HCT116 (cell line): ENCODE measurements at regions not wholly inside any gene's neighbourhood (a gene's known extent, or its start where the extent isn't known, plus 50 kb on each side); places are given as distances from the start of the nearest gene placed in this dataset.

Experiments
- ATAC-seq: fragments of 200-7000 bp; cut with Tn5 transposase; 2 replicates; pipeline ENCODE4 v1.9.1; 2020; ENCODE audit warnings: mild to moderate bottlenecking, moderate library complexity
- BruUV-seq: library from RNA; stranded (reverse); fragments of 400-500 nt; replicated peaks from 2 replicates; lab custom pipeline; 2021; lab: Mats Ljungman, UMichigan
- CTCF ChIA-PET: fragments of 300-600 bp; sonication (Branson Sonifier 250); formaldehyde crosslinking; loops from one replicate; lab custom pipeline; 2021; ENCODE audit warnings: antibody characterized with exemption; lab: Charles Lee
- POLR2A ChIA-PET: fragments of 300-600, 350-600 bp; sonication (Branson Sonifier 250); formaldehyde crosslinking; loops from one replicate; lab custom pipeline; 2021; ENCODE audit warnings: antibody characterized with exemption; lab: Charles Lee
- RAD21 ChIA-PET, 2 experiments: fragments of 300-600 bp; sonication (Branson Sonifier 250); formaldehyde crosslinking; loops; one replicate each; lab custom pipeline; 2023; ENCODE audit warnings: low total read pairs in 2 of 2; ENCODE audit not compliant: uncharacterized antibody in 2 of 2, unreplicated experiment in 2 of 2, low non-redundant PET in 1 of 2; lab: Charles Lee
- DNase-seq: peaks from one replicate; pipeline ENCODE4 v3.0.0-alpha.2; 2010; ENCODE audit warnings: low read depth, low spot score
- H2AFZ ChIP-seq: fragments of 200-600 bp; shearing (Covaris generic), sonication (generic); 2 replicates; pipeline ENCODE4 v1.6.1; 2017; ENCODE audit warnings: low read depth, mixed run types, mixed read lengths, antibody characterized with exemption, low read length; ENCODE audit not compliant: poor library complexity, severe bottlenecking
- H3K27ac ChIP-seq: 2 replicates; pipeline ENCODE4 v1.5.1; 2012; ENCODE audit warnings: low read depth, low read length
- H3K27me3 ChIP-seq: fragments of 200-600 bp; sonication (generic); 2 replicates; pipeline ENCODE4 v1.6.1; 2016; ENCODE audit warnings: mixed run types, low read length, mixed read lengths; ENCODE audit not compliant: insufficient read depth
- H3K36me3 ChIP-seq, 2 experiments: fragments of 200-500 bp in 1 of 2; fragments of 200-600 bp in 1 of 2; sonication (Bioruptor generic) in 1 of 2; sonication (generic) in 1 of 2; 2 replicates each; pipeline versions ENCODE4 v1.5.1 to v1.6.1; 2014 to 2016; ENCODE audit warnings: low read length in 2 of 2, inconsistent platforms in 1 of 2, mixed read lengths in 1 of 2, mixed run types in 1 of 2; ENCODE audit not compliant: insufficient read depth in 2 of 2, control insufficient read depth in 1 of 2
- H3K4me1 ChIP-seq, 2 experiments: fragments of 200-600 bp in 1 of 2; sonication (generic) in 1 of 2; 2 replicates each; pipeline versions ENCODE4 v1.5.1 to v1.6.1; 2012 to 2017; ENCODE audit warnings: low read length in 2 of 2, inconsistent platforms in 1 of 2, mild to moderate bottlenecking in 1 of 2, mixed read lengths in 1 of 2, mixed run types in 1 of 2, moderate library complexity in 1 of 2; ENCODE audit not compliant: insufficient read depth in 2 of 2, control insufficient read depth in 1 of 2
- H3K4me2 ChIP-seq: fragments of 200-600 bp; sonication (generic); 2 replicates; pipeline ENCODE4 v1.6.1; 2017; ENCODE audit warnings: mixed run types, low read length, mixed read lengths
- H3K4me3 ChIP-seq, 2 experiments: fragments of 200-600 bp in 1 of 2; sonication (generic) in 1 of 2; replicated peaks in 1 of 2; 2 replicates each; pipeline ENCODE4 v1.5.1; 2011 to 2016; ENCODE audit warnings: low read length in 2 of 2, control low read depth in 1 of 2, low read depth in 1 of 2, mild to moderate bottlenecking in 1 of 2, mixed read lengths in 1 of 2, mixed run types in 1 of 2
- H3K79me2 ChIP-seq: fragments of 200-600 bp; sonication (generic); 2 replicates; pipeline ENCODE4 v1.6.1; 2017; ENCODE audit warnings: mild to moderate bottlenecking, mixed run types, low read length, moderate library complexity, mixed read lengths; ENCODE audit not compliant: insufficient read depth
- H3K9ac ChIP-seq: fragments of 200-600 bp; sonication (generic); 2 replicates; pipeline ENCODE4 v1.6.1; 2016; ENCODE audit warnings: low read length, mixed read lengths
- H3K9me2 ChIP-seq: fragments of 200-600 bp; sonication (generic), shearing (Covaris generic); 2 replicates; pipeline ENCODE4 v1.6.1; 2017; ENCODE audit warnings: mixed run types, mild to moderate bottlenecking, moderate library complexity; ENCODE audit not compliant: insufficient read depth
- H3K9me3 ChIP-seq, 2 experiments: fragments of 200-500 bp in 1 of 2; fragments of 200-600 bp in 1 of 2; sonication (Bioruptor generic) in 1 of 2; sonication (generic) in 1 of 2; 2 replicates each; pipeline ENCODE4 v1.6.1; 2014 to 2017; ENCODE audit warnings: low read length in 2 of 2, mixed read lengths in 2 of 2, inconsistent platforms in 1 of 2, low read depth in 1 of 2, mild to moderate bottlenecking in 1 of 2, mixed run types in 1 of 2, moderate library complexity in 1 of 2; ENCODE audit not compliant: control insufficient read depth in 1 of 2, insufficient read depth in 1 of 2
- H4K20me1 ChIP-seq: fragments of 200-600 bp; sonication (generic), shearing (Covaris generic); 2 replicates; pipeline ENCODE4 v1.6.1; 2017; ENCODE audit warnings: mixed run types, mild to moderate bottlenecking, moderate library complexity; ENCODE audit not compliant: insufficient read depth
- CBX3 ChIP-seq: IDR thresholded peaks from 2 replicates; pipeline ENCODE4 v1.6.1; 2012; ENCODE audit warnings: low read depth
- CEBPB ChIP-seq: IDR thresholded peaks from 2 replicates; pipeline ENCODE4 v1.6.1; 2012; ENCODE audit warnings: low read depth
- CTCF ChIP-seq, 3 experiments: fragments of 200-600 bp in 1 of 3; sonication (generic) in 1 of 3; IDR thresholded peaks in 2 of 3; conservative IDR thresholded peaks in 1 of 3; 2 replicates each; pipeline ENCODE4 v1.5.1; 2012 to 2017; ENCODE audit warnings: low read depth in 2 of 3, low read length in 2 of 3, antibody characterized with exemption in 1 of 3, borderline replicate concordance in 1 of 3, control low read depth in 1 of 3, mild to moderate bottlenecking in 1 of 3, mixed read lengths in 1 of 3, mixed run types in 1 of 3, moderate library complexity in 1 of 3; ENCODE audit not compliant: insufficient read depth in 1 of 3
- EGR1 ChIP-seq: IDR thresholded peaks from 2 replicates; pipeline ENCODE4 v1.6.1; 2012; ENCODE audit warnings: low read depth
- ELF1 ChIP-seq: IDR thresholded peaks from 2 replicates; pipeline ENCODE4 v1.6.1; 2012; ENCODE audit warnings: low read depth, borderline replicate concordance
- EZH2 ChIP-seq: fragments of 200-600 bp; sonication (generic); IDR thresholded peaks from 2 replicates; pipeline ENCODE4 v1.6.1; 2017; ENCODE audit warnings: antibody characterized with exemption, mixed run types
- EZH2phosphoT487 ChIP-seq: fragments of 200-600 bp; IDR thresholded peaks from 2 replicates; pipeline ENCODE4 v1.6.1; 2018; ENCODE audit warnings: antibody characterized with exemption, borderline replicate concordance
- MAX ChIP-seq: IDR thresholded peaks from 2 replicates; pipeline ENCODE4 v1.6.1; 2012
- POLR2A ChIP-seq: IDR thresholded peaks from 2 replicates; pipeline ENCODE4 v1.7.0; 2011; ENCODE audit warnings: borderline replicate concordance; ENCODE audit not compliant: insufficient read depth, insufficient read length; ENCODE audit errors: extremely low read depth
- POLR2AphosphoS5 ChIP-seq: IDR thresholded peaks from 2 replicates; pipeline ENCODE4 v1.6.1; 2011; ENCODE audit warnings: mild to moderate bottlenecking, low read depth, low read length, moderate library complexity
- REST ChIP-seq: IDR thresholded peaks from 2 replicates; pipeline ENCODE4 v1.6.1; 2012; ENCODE audit warnings: low read depth
- SIN3A ChIP-seq: IDR thresholded peaks from 2 replicates; pipeline ENCODE4 v1.6.1; 2012; ENCODE audit warnings: low read depth
- SP1 ChIP-seq: IDR thresholded peaks from 2 replicates; pipeline ENCODE4 v1.6.1; 2012; ENCODE audit warnings: low read depth
- SRF ChIP-seq: IDR thresholded peaks from 2 replicates; pipeline ENCODE4 v1.6.1; 2012; ENCODE audit warnings: low read depth
- TCF7L2 ChIP-seq: IDR thresholded peaks from 2 replicates; pipeline ENCODE4 v1.7.0; 2011; ENCODE audit warnings: borderline replicate concordance, inconsistent platforms; ENCODE audit not compliant: insufficient read depth, insufficient read length; ENCODE audit errors: extremely low read depth
- YY1 ChIP-seq: IDR thresholded peaks from 2 replicates; pipeline ENCODE4 v1.6.1; 2011; ENCODE audit warnings: low read length, low read depth, moderate library complexity, mild to moderate bottlenecking; ENCODE audit not compliant: insufficient replicate concordance; ENCODE audit errors: extremely low read depth
- ZFX ChIP-seq: fragments of 450-650 bp; IDR thresholded peaks from 2 replicates; pipeline ENCODE4 v1.6.1; 2017
- intact Hi-C: fragments of 100-400 bp; cut with micrococcal nuclease; formaldehyde crosslinking; loops from 2 replicates; pipeline ENCODE4 v1.10.0; 2022

GRCh38 chr2:120477831-120478481, 132.0 kb downstream of the INHBB start:
- BruUV-seq, result no TSS peak
- no peak overlapping the region for H2AFZ ChIP-seq
- H3K4me3 ChIP-seq, result no peak overlapping the region
- H4K20me1 ChIP-seq, result no peaks in the 10 kb centered on the region
- CTCF ChIA-PET, result no interaction called here
- H3K79me2 ChIP-seq, result no peaks in the 10 kb centered on the region
- no peak overlapping the region for H3K9ac ChIP-seq
- no peaks in the 10 kb centered on the region for H3K9me2 ChIP-seq
- TF ChIP-seq ZFX, result no peak
- no peak for TF ChIP-seq CBX3
- no peak for TF ChIP-seq YY1
- no peak for TF ChIP-seq CTCF (IDR thresholded peaks at IDR 0.05 in 2 of 3, conservative IDR thresholded peaks at IDR 0.05 in 1 of 3; ENCODE audit: borderline replicate concordance in 1 of 3, insufficient read depth in 1 of 3, low read depth in 2 of 3, low read length in 2 of 3)
- no peak for TF ChIP-seq EGR1
- no peak for TF ChIP-seq MAX
- no peak for TF ChIP-seq POLR2A
- no peak for TF ChIP-seq SP1
- TF ChIP-seq POLR2AphosphoS5, result no peak
- no peak for TF ChIP-seq REST
- TF ChIP-seq SRF, result no peak
- no peak for TF ChIP-seq EZH2phosphoT487
- no peak for TF ChIP-seq ELF1
- TF ChIP-seq CEBPB, result no peak
- TF ChIP-seq TCF7L2, result no peak
- TF ChIP-seq EZH2, result no peak
- TF ChIP-seq SIN3A, result no peak
- TF ChIP-seq, all 23 proteins: peak for 0
- DNase-seq (no peak), ATAC-seq (no peak)
- Histone ChIP-seq H3K4me2 (no peak overlapping the region), H3K27me3 (no peaks in the 10 kb centered on the region), H3K27ac (no peak overlapping the region), H3K4me1 (peaks cover 0 to 6% of the 10 kb centered on the region in 2 experiments; a peak in 1 of 4 replicates), H3K36me3 (no peaks in the 10 kb centered on the region), H3K9me3 (no peaks in the 10 kb centered on the region)
- intact Hi-C loops, result no loop called here
- RAD21 ChIA-PET, result no interaction called here
- POLR2A ChIA-PET, result no interaction called here
